ENCODE measurements at regions not wholly inside any gene's neighbourhood (a gene's known extent, or its start where the extent isn't known, plus 50 kb on each side); places are given as distances from the start of the nearest gene placed in this dataset.

- H3K27ac ChIP-seq, result no peak overlapping the region
- no peaks in the 10 kb centered on the region for H3K27me3 ChIP-seq
- H3K9me3 ChIP-seq, result no peaks in the 10 kb centered on the region
- DNase-seq (ENCODE audit: extremely low spot score in 2 of 2), result no peak
- H3K4me1 ChIP-seq, result no peaks in the 10 kb centered on the region
- TF ChIP-seq POLR2A (IDR thresholded peaks at IDR 0.05) (no peak), CTCF (IDR thresholded peaks at IDR 0.05) (peak in 2 of 3 experiments; percentile 23 to 30), POLR2AphosphoS5 (IDR thresholded peaks at IDR 0.05; ENCODE audit: insufficient read depth in 1 of 2, low read depth in 1 of 2) (no peak)
- H3K36me3 ChIP-seq, result no peaks in the 10 kb centered on the region
- H3K4me3 ChIP-seq, result no peak overlapping the region
- intact Hi-C loops (cut with DNase I), result no loop called here
Measured at GRCh38 chr15:38991126-38991525, 426.5 kb upstream of the RASGRP1 start.

GRCh38 chr15:38991701-38992100 is 427.1 kb upstream of the RASGRP1 start:
- intact Hi-C loops (cut with DNase I), result no loop called here
- Histone ChIP-seq H3K36me3 (no peaks in the 10 kb centered on the region), H3K9me3 (no peaks in the 10 kb centered on the region), H3K27me3 (no peaks in the 10 kb centered on the region), H3K4me1 (no peaks in the 10 kb centered on the region), H3K27ac (no peak overlapping the region), H3K4me3 (no peak overlapping the region)
- TF ChIP-seq POLR2A (IDR thresholded peaks at IDR 0.05) (no peak), CTCF (IDR thresholded peaks at IDR 0.05) (no peak), POLR2AphosphoS5 (IDR thresholded peaks at IDR 0.05; ENCODE audit: insufficient read depth in 1 of 2, low read depth in 1 of 2) (no peak)
- DNase-seq (ENCODE audit: extremely low spot score in 2 of 2), result no peak

GRCh38 chr15:38992506-38992905 is 427.9 kb upstream of the RASGRP1 start:
- Histone ChIP-seq H3K9me3 (no peaks in the 10 kb centered on the region), H3K4me3 (no peak overlapping the region), H3K36me3 (no peaks in the 10 kb centered on the region), H3K4me1 (no peaks in the 10 kb centered on the region), H3K27ac (no peak overlapping the region), H3K27me3 (no peaks in the 10 kb centered on the region)
- TF ChIP-seq CTCF (IDR thresholded peaks at IDR 0.05), result no peak
- no peak for TF ChIP-seq POLR2AphosphoS5 (IDR thresholded peaks at IDR 0.05; ENCODE audit: insufficient read depth in 1 of 2, low read depth in 1 of 2)
- TF ChIP-seq POLR2A (IDR thresholded peaks at IDR 0.05), result no peak
- intact Hi-C loops (cut with DNase I), result no loop called here
- no peak for DNase-seq (ENCODE audit: extremely low spot score in 2 of 2)

GRCh38 chr15:38992930-38993329 is 428.3 kb upstream of the RASGRP1 start:
- H3K4me3 ChIP-seq, result no peak overlapping the region
- TF ChIP-seq POLR2AphosphoS5 (IDR thresholded peaks at IDR 0.05; ENCODE audit: insufficient read depth in 1 of 2, low read depth in 1 of 2) (no peak), CTCF (IDR thresholded peaks at IDR 0.05) (no peak), POLR2A (IDR thresholded peaks at IDR 0.05) (no peak)
- intact Hi-C loops (cut with DNase I), result no loop called here
- no peaks in the 10 kb centered on the region for H3K27me3 ChIP-seq
- H3K4me1 ChIP-seq, result no peaks in the 10 kb centered on the region
- H3K9me3 ChIP-seq, result no peaks in the 10 kb centered on the region
- H3K36me3 ChIP-seq, result no peaks in the 10 kb centered on the region
- DNase-seq (ENCODE audit: extremely low spot score in 2 of 2), result no peak
- no peak overlapping the region for H3K27ac ChIP-seq

GRCh38 chr15:38994310-38994709 is 429.7 kb upstream of the RASGRP1 start:
- no peaks in the 10 kb centered on the region for H3K4me1 ChIP-seq
- intact Hi-C loops (cut with DNase I), result no loop called here
- no peak for DNase-seq (ENCODE audit: extremely low spot score in 2 of 2)
- H3K9me3 ChIP-seq, result no peaks in the 10 kb centered on the region
- no peak overlapping the region for H3K27ac ChIP-seq
- no peaks in the 10 kb centered on the region for H3K36me3 ChIP-seq
- no peak for TF ChIP-seq POLR2AphosphoS5 (IDR thresholded peaks at IDR 0.05; ENCODE audit: insufficient read depth in 1 of 2, low read depth in 1 of 2)
- no peak overlapping the region for H3K4me3 ChIP-seq
- H3K27me3 ChIP-seq, result no peaks in the 10 kb centered on the region

All from vagina (tissue), 2 donors.